ENCODE measurements at regions not wholly inside any gene's neighbourhood (a gene's known extent, or its start where the extent isn't known, plus 50 kb on each side); places are given as distances from the start of the nearest gene placed in this dataset.

- no peaks in the 10 kb centered on the region for H3K27me3 ChIP-seq (replicated peaks; ENCODE audit: insufficient read depth)
- no peaks in the 10 kb centered on the region for H3K9me3 ChIP-seq
- TF ChIP-seq, protein P1, sequence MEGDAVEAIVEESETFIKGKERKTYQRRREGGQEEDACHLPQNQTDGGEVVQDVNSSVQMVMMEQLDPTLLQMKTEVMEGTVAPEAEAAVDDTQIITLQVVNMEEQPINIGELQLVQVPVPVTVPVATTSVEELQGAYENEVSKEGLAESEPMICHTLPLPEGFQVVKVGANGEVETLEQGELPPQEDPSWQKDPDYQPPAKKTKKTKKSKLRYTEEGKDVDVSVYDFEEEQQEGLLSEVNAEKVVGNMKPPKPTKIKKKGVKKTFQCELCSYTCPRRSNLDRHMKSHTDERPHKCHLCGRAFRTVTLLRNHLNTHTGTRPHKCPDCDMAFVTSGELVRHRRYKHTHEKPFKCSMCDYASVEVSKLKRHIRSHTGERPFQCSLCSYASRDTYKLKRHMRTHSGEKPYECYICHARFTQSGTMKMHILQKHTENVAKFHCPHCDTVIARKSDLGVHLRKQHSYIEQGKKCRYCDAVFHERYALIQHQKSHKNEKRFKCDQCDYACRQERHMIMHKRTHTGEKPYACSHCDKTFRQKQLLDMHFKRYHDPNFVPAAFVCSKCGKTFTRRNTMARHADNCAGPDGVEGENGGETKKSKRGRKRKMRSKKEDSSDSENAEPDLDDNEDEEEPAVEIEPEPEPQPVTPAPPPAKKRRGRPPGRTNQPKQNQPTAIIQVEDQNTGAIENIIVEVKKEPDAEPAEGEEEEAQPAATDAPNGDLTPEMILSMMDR (IDR thresholded peaks at IDR 0.05) = no peak
- H3K27ac ChIP-seq = no peak overlapping the region
- no peaks in the 10 kb centered on the region for H3K36me3 ChIP-seq
- H3K4me1 ChIP-seq (ENCODE audit: control insufficient read depth in 1 of 2, low read depth in 2 of 2) = no peaks in the 10 kb centered on the region
- ATAC-seq (ENCODE audit: insufficient number of reproducible peaks, low FRiP score, low read depth) (no peak), DNase-seq (ENCODE audit: low spot score) (no peak)
- no peak overlapping the region for H3K4me3 ChIP-seq
Measured at GRCh38 chr5:158011422-158011821, 152.5 kb upstream of the CLINT1 start.

- Histone ChIP-seq H3K27ac (no peak overlapping the region), H3K36me3 (no peaks in the 10 kb centered on the region), H3K27me3 (replicated peaks; ENCODE audit: insufficient read depth) (no peaks in the 10 kb centered on the region), H3K9me3 (no peaks in the 10 kb centered on the region), H3K4me1 (ENCODE audit: control insufficient read depth in 1 of 2, low read depth in 2 of 2) (no peaks in the 10 kb centered on the region), H3K4me3 (no peak overlapping the region)
- TF ChIP-seq, protein P1 (IDR thresholded peaks at IDR 0.05) = no peak
- DNase-seq (ENCODE audit: low spot score) = no peak
- no peak for ATAC-seq (ENCODE audit: insufficient number of reproducible peaks, low FRiP score, low read depth)
Measured at GRCh38 chr5:158010831-158011230, 151.9 kb upstream of the CLINT1 start.

- no peaks in the 10 kb centered on the region for H3K27me3 ChIP-seq (replicated peaks; ENCODE audit: insufficient read depth)
- DNase-seq (ENCODE audit: low spot score) = no peak
- no peak overlapping the region for H3K27ac ChIP-seq
- no peaks in the 10 kb centered on the region for H3K9me3 ChIP-seq
- no peaks in the 10 kb centered on the region for H3K4me1 ChIP-seq (ENCODE audit: control insufficient read depth in 1 of 2, low read depth in 2 of 2)
- no peak for ATAC-seq (ENCODE audit: insufficient number of reproducible peaks, low FRiP score, low read depth)
- H3K4me3 ChIP-seq = no peak overlapping the region
- H3K36me3 ChIP-seq = no peaks in the 10 kb centered on the region
- TF ChIP-seq, protein P1 (IDR thresholded peaks at IDR 0.05) = no peak
Measured at GRCh38 chr5:158007336-158007735, 148.4 kb upstream of the CLINT1 start.

DNA sequence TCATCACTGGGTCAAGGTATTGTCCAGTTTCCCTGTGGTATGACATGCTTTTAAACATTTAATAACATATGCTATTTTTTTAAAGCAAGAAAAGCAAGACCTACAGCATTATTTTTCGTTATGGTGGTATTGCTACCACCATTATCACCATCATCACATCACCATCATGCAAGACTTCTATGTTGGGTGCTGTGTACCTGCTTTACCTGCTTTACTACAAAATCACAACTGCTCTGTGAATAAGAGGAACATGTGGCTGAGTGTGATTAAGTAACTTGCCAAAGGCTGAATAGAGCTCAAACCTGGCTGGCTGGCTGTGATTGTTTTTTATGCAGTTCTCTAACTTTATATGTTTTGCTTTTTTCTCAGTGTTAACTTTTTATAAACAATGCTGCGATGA, 140.8 kb upstream of the CLINT1 start:
- no peak overlapping the region for H3K4me3 ChIP-seq
- no peaks in the 10 kb centered on the region for H3K36me3 ChIP-seq
- DNase-seq (ENCODE audit: low spot score) (no peak), ATAC-seq (ENCODE audit: insufficient number of reproducible peaks, low FRiP score, low read depth) (no peak)
- no peaks in the 10 kb centered on the region for H3K27me3 ChIP-seq (replicated peaks; ENCODE audit: insufficient read depth)
- TF ChIP-seq, protein P1 (IDR thresholded peaks at IDR 0.05) = no peak
- no peak overlapping the region for H3K27ac ChIP-seq
- H3K9me3 ChIP-seq = no peaks in the 10 kb centered on the region
- H3K4me1 ChIP-seq (ENCODE audit: control insufficient read depth in 1 of 2, low read depth in 2 of 2) = no peaks in the 10 kb centered on the region

DNA sequence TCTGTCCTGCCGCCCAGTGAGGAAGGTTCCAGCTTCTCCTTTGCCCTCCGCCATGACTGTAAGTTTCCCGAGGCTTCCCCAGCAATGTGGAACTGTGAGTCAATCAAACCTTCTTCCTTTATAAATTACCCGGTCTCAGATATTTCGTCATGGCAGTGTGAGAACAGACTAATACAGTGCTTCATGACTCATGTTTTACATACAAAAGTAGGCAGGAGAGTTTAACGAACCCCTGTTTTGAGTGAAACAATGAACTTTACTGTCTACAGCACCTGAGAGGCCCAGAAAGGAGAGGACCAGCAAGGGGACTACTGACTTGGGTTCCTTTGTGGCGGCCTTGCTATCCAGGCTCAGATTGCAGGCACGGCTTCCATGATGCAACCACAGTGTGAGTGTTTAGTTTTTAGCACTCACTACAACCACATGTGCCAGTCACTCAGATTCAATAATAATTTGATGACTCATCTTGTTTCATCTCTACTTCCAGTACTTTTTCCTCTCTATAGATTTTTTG, 139.1 kb upstream of the CLINT1 start:
- H3K36me3 ChIP-seq = no peaks in the 10 kb centered on the region
- ATAC-seq (ENCODE audit: insufficient number of reproducible peaks, low FRiP score, low read depth) = no peak
- no peak overlapping the region for H3K27ac ChIP-seq
- DNase-seq (ENCODE audit: low spot score) = no peak
- H3K27me3 ChIP-seq (replicated peaks; ENCODE audit: insufficient read depth) = no peaks in the 10 kb centered on the region
- H3K4me3 ChIP-seq = no peak overlapping the region
- TF ChIP-seq, protein P1 (IDR thresholded peaks at IDR 0.05) = no peak
- H3K4me1 ChIP-seq (ENCODE audit: control insufficient read depth in 1 of 2, low read depth in 2 of 2) = no peaks in the 10 kb centered on the region
- H3K9me3 ChIP-seq = no peaks in the 10 kb centered on the region
